CD14-positive monocyte (primary cell): ENCODE measurements at regions not wholly inside any gene's neighbourhood (a gene's known extent, or its start where the extent isn't known, plus 50 kb on each side); places are given as distances from the start of the nearest gene placed in this dataset.

ENCODE experiments used
- DNase-seq, 3 donors: peaks; one replicate each; pipeline ENCODE4 v3.0.0-alpha.2; 2011 to 2022
- H2AFZ ChIP-seq: 2 replicates; pipeline ENCODE4 v1.6.0; 2012; ENCODE audit warnings: mild to moderate bottlenecking, low read depth, low read length, inconsistent platforms; ENCODE audit not compliant: insufficient read depth, poor library complexity, severe bottlenecking
- H3K27ac ChIP-seq, 2 donors: 1 replicate in 1 of 2; 2 replicates in 1 of 2; pipeline ENCODE4 v1.5.1; 2012 to 2013; ENCODE audit warnings: low read length in 2 of 2, control low read depth in 1 of 2, inconsistent platforms in 1 of 2, low read depth in 1 of 2, mild to moderate bottlenecking in 1 of 2
- H3K27me3 ChIP-seq, 2 donors: one replicate each; pipeline versions ENCODE4 v1.6.0 to v1.6.1; 2011 to 2013; ENCODE audit warnings: low read length in 2 of 2; ENCODE audit not compliant: control insufficient read depth in 2 of 2, insufficient read depth in 2 of 2
- H3K36me3 ChIP-seq, 2 donors: replicated peaks in 1 of 2; 1 replicate in 1 of 2; 2 replicates in 1 of 2; pipeline versions ENCODE4 v1.5.1 to v1.6.1; 2012 to 2013; ENCODE audit warnings: low read length in 2 of 2, control low read depth in 1 of 2, inconsistent platforms in 1 of 2, mild to moderate bottlenecking in 1 of 2; ENCODE audit not compliant: insufficient read depth in 2 of 2, control insufficient read depth in 1 of 2
- H3K4me1 ChIP-seq, 2 donors: 1 replicate in 1 of 2; 2 replicates in 1 of 2; pipeline versions ENCODE4 v1.5.1 to v1.6.1; 2012 to 2013; ENCODE audit warnings: low read length in 2 of 2, control low read depth in 1 of 2, inconsistent platforms in 1 of 2, mild to moderate bottlenecking in 1 of 2, moderate library complexity in 1 of 2; ENCODE audit not compliant: insufficient read depth in 2 of 2, control insufficient read depth in 1 of 2
- H3K4me2 ChIP-seq: replicated peaks from 2 replicates; pipeline ENCODE3; 2012; ENCODE audit warnings: low read length, moderate library complexity, mild to moderate bottlenecking; ENCODE audit not compliant: poor library complexity, severe bottlenecking; ENCODE audit errors: extremely low read depth
- H3K4me3 ChIP-seq, 3 experiments: fragments of 200-600 bp in 1 of 3; sonication (generic) in 1 of 3; replicated peaks in 1 of 3; 1 replicate in 2 of 3; 2 replicates in 1 of 3; pipeline ENCODE4 v1.5.1; 2011 to 2013; ENCODE audit warnings: low read length in 3 of 3, mild to moderate bottlenecking in 3 of 3, control low read depth in 2 of 3, low read depth in 2 of 3, inconsistent platforms in 1 of 3, moderate library complexity in 1 of 3
- H3K79me2 ChIP-seq: 2 replicates; pipeline ENCODE4 v1.6.0; 2012; ENCODE audit warnings: mild to moderate bottlenecking, control low read depth, inconsistent platforms, low read length, moderate library complexity; ENCODE audit not compliant: insufficient read depth
- H3K9ac ChIP-seq: 2 replicates; pipeline ENCODE4 v1.6.0; 2017; ENCODE audit warnings: low read length, mild to moderate bottlenecking; ENCODE audit not compliant: insufficient read depth, poor library complexity, severe bottlenecking
- H3K9me3 ChIP-seq, 2 donors: replicated peaks in 1 of 2; 1 replicate in 1 of 2; 2 replicates in 1 of 2; pipeline versions ENCODE4 v1.5.1 to v1.6.1; 2012 to 2013; ENCODE audit warnings: low read length in 2 of 2, control low read depth in 1 of 2; ENCODE audit not compliant: control insufficient read depth in 1 of 2, insufficient read depth in 1 of 2
- H4K20me1 ChIP-seq: 2 replicates; pipeline ENCODE4 v1.6.0; 2012; ENCODE audit warnings: mild to moderate bottlenecking, low read length, control low read depth, moderate library complexity; ENCODE audit not compliant: insufficient read depth
- H3K27ac Mint-ChIP-seq, 7 donors: one replicate each; pipeline ENCODE4 v1.8.0; 2020; ENCODE audit warnings: mild to moderate bottlenecking in 7 of 7, mixed read lengths in 7 of 7, moderate library complexity in 6 of 7, inconsistent platforms in 2 of 7
- H3K27me3 Mint-ChIP-seq, 3 donors: one replicate each; pipeline ENCODE4 v1.8.0; 2021 to 2022; ENCODE audit warnings: low read depth in 3 of 3, mild to moderate bottlenecking in 3 of 3, mixed read lengths in 3 of 3, moderate library complexity in 3 of 3, inconsistent platforms in 1 of 3
- H3K36me3 Mint-ChIP-seq, 2 donors: one replicate each; pipeline ENCODE4 v1.8.0; 2020; ENCODE audit warnings: mixed read lengths in 2 of 2, inconsistent platforms in 1 of 2, mild to moderate bottlenecking in 1 of 2
- H3K4me1 Mint-ChIP-seq: one replicate; pipeline ENCODE4 v1.8.0; 2020; ENCODE audit warnings: mild to moderate bottlenecking, mixed read lengths
- H3K4me3 Mint-ChIP-seq, 2 donors: one replicate each; pipeline ENCODE4 v1.8.0; 2020; ENCODE audit warnings: mild to moderate bottlenecking in 2 of 2, mixed read lengths in 2 of 2, moderate library complexity in 1 of 2
- H3K9me3 Mint-ChIP-seq, 7 donors: one replicate each; pipeline ENCODE4 v1.8.0; 2020 to 2022; ENCODE audit warnings: mixed read lengths in 7 of 7, mild to moderate bottlenecking in 6 of 7, moderate library complexity in 6 of 7, inconsistent platforms in 2 of 7
- WGBS: methylation state at CpG from one replicate; pipeline ENCODE4 v1.1.5; 2013; ENCODE audit warnings: missing lambda C conversion rate; ENCODE audit not compliant: insufficient coverage; 5-methylcytosine and 5-hydroxymethylcytosine counted together
- intact Hi-C, 2 donors: fragments of 100-400 bp; cut with micrococcal nuclease; formaldehyde crosslinking; loops; one replicate each; pipeline versions ENCODE4 v1.15.0 to v1.15.1; 2023
- TF ChIP-seq, protein P1 (sequence below): fragments of 200-600 bp; IDR thresholded peaks from one replicate; pipeline ENCODE4 v1.8.0; 2022; ENCODE audit warnings: antibody characterized with exemption, mild to moderate bottlenecking

DNA sequence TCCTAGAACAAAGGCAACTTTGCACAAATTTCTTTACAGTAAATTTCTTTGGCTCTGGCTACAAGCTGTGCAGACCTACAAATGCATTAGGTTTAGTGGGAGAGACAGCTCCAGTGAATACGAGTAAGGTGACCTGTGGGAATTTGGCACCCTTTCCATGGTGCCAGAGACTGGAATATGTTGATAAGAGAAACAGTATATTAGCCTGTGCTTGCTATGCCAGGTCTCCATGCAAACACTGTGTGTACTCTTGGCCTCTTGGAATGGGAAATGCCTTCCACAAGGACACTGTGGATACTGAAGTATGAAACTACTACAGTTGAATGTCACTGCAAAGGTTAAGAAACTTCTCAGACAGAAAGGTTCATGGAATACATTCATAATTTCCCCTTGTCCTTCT is 458.5 kb downstream of the IRX1 start:
- H3K27me3 ChIP-seq: no peaks in the 10 kb centered on the region
- WGBS: 63% methylated on average over 1 of the region's 1 CpG
- Mint-ChIP-seq H3K27ac (no peak overlapping the region), H3K4me3 (no peak overlapping the region), H3K9me3 (peaks cover 1 to 17% (median 4%) of the 10 kb centered on the region in 7 donors), H3K4me1 (no peaks in the 10 kb centered on the region), H3K36me3 (no peaks in the 10 kb centered on the region), H3K27me3 (peaks cover 0 to 2% (median 0%) of the 10 kb centered on the region in 3 donors)
- H2AFZ ChIP-seq: no peak overlapping the region
- TF ChIP-seq, protein P1, sequence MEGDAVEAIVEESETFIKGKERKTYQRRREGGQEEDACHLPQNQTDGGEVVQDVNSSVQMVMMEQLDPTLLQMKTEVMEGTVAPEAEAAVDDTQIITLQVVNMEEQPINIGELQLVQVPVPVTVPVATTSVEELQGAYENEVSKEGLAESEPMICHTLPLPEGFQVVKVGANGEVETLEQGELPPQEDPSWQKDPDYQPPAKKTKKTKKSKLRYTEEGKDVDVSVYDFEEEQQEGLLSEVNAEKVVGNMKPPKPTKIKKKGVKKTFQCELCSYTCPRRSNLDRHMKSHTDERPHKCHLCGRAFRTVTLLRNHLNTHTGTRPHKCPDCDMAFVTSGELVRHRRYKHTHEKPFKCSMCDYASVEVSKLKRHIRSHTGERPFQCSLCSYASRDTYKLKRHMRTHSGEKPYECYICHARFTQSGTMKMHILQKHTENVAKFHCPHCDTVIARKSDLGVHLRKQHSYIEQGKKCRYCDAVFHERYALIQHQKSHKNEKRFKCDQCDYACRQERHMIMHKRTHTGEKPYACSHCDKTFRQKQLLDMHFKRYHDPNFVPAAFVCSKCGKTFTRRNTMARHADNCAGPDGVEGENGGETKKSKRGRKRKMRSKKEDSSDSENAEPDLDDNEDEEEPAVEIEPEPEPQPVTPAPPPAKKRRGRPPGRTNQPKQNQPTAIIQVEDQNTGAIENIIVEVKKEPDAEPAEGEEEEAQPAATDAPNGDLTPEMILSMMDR: no peak
- H3K27ac ChIP-seq: no peak overlapping the region
- intact Hi-C loops: no loop called here
- no peak overlapping the region for H3K4me3 ChIP-seq
- H4K20me1 ChIP-seq: no peaks in the 10 kb centered on the region
- H3K9ac ChIP-seq: no peak overlapping the region
- no peak overlapping the region for H3K4me2 ChIP-seq
- no peaks in the 10 kb centered on the region for H3K9me3 ChIP-seq
- no peak for DNase-seq
- H3K79me2 ChIP-seq: no peaks in the 10 kb centered on the region
- no peaks in the 10 kb centered on the region for H3K36me3 ChIP-seq
- no peaks in the 10 kb centered on the region for H3K4me1 ChIP-seq

DNA sequence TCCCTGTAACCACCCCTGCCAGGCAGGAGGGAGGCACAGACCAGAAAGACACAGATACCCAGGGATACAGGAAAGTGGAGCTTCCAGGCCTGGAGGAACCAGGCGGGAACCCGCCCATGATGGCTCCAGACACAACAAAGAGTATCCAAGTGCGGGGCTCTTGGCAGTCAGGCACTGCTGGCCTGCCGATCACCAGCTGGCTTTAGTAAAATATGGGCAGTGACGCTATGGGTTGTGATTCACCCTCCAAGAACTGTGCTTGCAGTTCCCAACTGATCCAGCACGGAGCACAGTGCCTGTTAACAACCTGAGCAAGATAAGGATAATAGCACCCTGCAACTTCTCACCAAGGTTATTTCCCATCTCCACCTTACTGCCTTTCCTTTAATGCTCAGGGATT is 463.3 kb downstream of the IRX1 start:
- no peaks in the 10 kb centered on the region for H3K36me3 ChIP-seq
- Mint-ChIP-seq H3K27me3 (peaks cover 0 to 6% (median 0%) of the 10 kb centered on the region in 3 donors), H3K27ac (no peak overlapping the region), H3K9me3 (peaks cover 0 to 15% (median 11%) of the 10 kb centered on the region in 7 donors), H3K4me1 (no peaks in the 10 kb centered on the region), H3K4me3 (no peak overlapping the region), H3K36me3 (no peaks in the 10 kb centered on the region)
- H3K4me1 ChIP-seq: no peaks in the 10 kb centered on the region
- no peak for DNase-seq
- TF ChIP-seq, protein P1: no peak
- intact Hi-C loops: no loop called here
- peaks cover 4 to 5% of the 10 kb centered on the region in 2 donors for H3K9me3 ChIP-seq
- no peaks in the 10 kb centered on the region for H3K79me2 ChIP-seq
- no peak overlapping the region for H3K4me3 ChIP-seq
- no peaks in the 10 kb centered on the region for H3K27me3 ChIP-seq
- H2AFZ ChIP-seq: no peak overlapping the region
- H3K27ac ChIP-seq: no peak overlapping the region
- H3K4me2 ChIP-seq: no peak overlapping the region
- 89% methylated on average over 5 of the region's 6 CpGs for WGBS
- no peak overlapping the region for H3K9ac ChIP-seq
- H4K20me1 ChIP-seq: no peaks in the 10 kb centered on the region
